Pons (tissue), 1 donor: ENCODE measurements at regions not wholly inside any gene's neighbourhood (a gene's known extent, or its start where the extent isn't known, plus 50 kb on each side); places are given as distances from the start of the nearest gene placed in this dataset.
"Not testable (repeated sequence)": the region's sequence is repeated elsewhere in the genome, so short reads cannot be mapped to it uniquely, and the experiment has no call there.

Experiments used
- DNase-seq: peaks from one replicate; pipeline ENCODE4 v3.0.0-alpha.2; 2016; ENCODE audit warnings: low spot score

- DNase-seq = not testable (repeated sequence)
These were observed 605.4 kb downstream of the RPIA start for GRCh38 chr2:89296820-89297398.

GRCh38 chr2:89299196-89299595 is 607.7 kb downstream of the RPIA start:
- DNase-seq = not testable (repeated sequence)

GRCh38 chr2:89305623-89306022 is 614.1 kb downstream of the RPIA start:
- DNase-seq = not testable (repeated sequence)

DNA sequence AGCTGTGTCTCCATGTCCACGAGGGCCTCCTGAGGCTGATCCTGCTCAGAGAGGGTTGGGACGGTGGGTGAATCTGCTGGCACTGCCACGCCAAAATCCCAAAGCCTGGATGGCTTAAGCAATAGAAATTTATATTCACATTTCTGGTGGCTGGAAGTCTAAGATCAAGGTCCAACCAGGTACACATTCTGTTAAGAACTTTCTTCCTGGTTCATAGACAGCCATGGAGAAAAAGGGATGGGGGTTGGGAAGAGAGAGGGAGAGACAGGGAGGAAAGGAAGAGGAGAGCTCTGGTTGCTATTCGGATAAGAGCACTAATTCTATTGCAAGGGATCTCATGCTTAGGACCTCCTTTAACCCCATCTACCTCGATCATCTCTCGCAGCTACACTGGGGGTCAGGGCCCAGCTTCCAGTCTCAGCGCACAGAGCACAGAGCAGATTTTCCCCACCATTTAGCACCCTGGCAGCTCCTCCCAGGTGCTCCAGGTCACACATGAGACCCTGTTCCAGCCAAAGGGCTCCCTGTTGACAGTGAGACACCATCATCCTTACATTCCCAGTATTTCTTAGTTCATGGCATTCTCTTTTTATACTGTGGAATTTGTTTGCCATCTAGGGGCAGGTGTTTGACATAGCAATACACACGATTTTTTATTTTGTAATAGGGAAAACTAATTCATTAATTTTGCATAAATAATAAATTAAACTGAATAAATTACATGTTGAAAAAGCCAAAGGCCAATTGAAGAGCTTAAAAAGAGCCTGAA is 615.6 kb downstream of the RPIA start:
- DNase-seq = not testable (repeated sequence)

DNA sequence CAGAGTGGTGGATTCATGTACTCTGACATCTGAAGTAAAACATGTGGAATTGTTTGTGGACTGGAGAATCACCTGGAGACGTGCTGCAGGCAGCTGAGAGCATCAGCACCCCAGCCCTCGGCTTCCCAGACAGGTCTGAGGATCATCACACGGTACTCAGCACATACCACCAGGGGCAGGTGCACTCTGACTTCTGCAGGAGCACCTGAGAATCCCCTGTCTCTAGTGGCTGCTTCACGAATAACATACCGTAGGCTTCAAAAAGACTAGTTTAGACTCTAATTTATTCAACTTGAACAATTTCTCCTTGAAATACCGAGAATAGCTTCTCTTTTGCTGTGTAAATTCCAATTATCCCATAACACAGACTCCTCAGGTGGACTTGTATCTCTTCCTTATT is 627.5 kb downstream of the RPIA start:
- not testable (repeated sequence) for DNase-seq

DNA sequence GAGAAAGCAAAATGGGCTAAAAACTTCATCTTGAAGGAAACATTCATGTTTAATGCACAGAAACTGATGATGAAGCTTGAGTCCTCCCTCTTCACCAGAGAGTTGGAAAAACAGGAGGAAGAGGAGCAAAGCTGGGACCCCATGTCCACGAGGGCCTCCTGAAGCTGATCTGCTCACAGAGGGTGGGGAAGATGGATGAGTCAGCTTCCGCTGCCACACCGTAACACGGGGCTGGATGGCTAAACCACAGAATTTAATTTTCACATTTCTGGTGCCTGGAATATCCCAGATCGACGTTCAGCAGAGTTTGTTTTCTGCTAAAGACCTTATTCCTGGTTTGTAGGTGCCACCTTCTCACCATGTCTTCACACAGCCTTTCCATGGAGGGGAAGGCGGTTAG is 634.4 kb downstream of the RPIA start:
- not testable (repeated sequence) for DNase-seq

DNA sequence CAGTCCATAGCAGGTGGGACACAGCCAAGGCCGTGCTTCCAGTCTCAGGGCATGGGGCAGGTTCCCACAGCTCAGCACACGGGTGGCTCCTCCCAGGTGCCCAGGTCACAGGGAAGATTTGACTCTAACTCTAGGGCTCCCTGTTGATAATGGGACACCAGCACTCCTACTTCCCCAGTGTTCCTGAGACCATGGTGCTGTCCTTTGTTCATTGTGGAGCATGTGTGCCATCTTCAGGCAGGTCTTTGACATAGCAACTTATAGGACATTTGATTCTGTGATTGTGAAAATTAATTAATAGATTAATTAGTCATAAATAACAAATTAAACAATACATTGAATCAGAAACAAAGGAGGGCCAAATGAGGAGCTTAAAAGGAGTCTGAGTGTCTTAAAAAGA is 635.0 kb downstream of the RPIA start:
- peak; percentile 17 for DNase-seq

GRCh38 chr2:89328790-89329189 is 637.3 kb downstream of the RPIA start:
- DNase-seq = not testable (repeated sequence)
